ENCODE measurements at regions not wholly inside any gene's neighbourhood (a gene's known extent, or its start where the extent isn't known, plus 50 kb on each side); places are given as distances from the start of the nearest gene placed in this dataset.

- TF ChIP-seq CTCF (conservative IDR thresholded peaks at IDR 0.05; ENCODE audit: low read depth in 2 of 2) (no peak), POLR2AphosphoS5 (IDR thresholded peaks at IDR 0.05; ENCODE audit: low read depth) (no peak), REST (IDR thresholded peaks at IDR 0.05; ENCODE audit: unreplicated experiment) (no peak), EZH2phosphoT487 (IDR thresholded peaks at IDR 0.05; ENCODE audit: unreplicated experiment) (no peak), ZNF114 (CRISPR knock-in tag; IDR thresholded peaks at IDR 0.05) (no peak), STAT1 (IDR thresholded peaks at IDR 0.05; ENCODE audit: unreplicated experiment) (no peak), ETS1 (IDR thresholded peaks at IDR 0.05) (no peak), EZH2 (IDR thresholded peaks at IDR 0.05; ENCODE audit: low read depth, unreplicated experiment) (no peak), CREB1 (CRISPR knock-in tag; IDR thresholded peaks at IDR 0.05; ENCODE audit: low read depth) (no peak), NANOG (IDR thresholded peaks at IDR 0.05; ENCODE audit: borderline replicate concordance) (no peak), JUNB (IDR thresholded peaks at IDR 0.05; ENCODE audit: unreplicated experiment) (no peak), ZNF331 (CRISPR knock-in tag; IDR thresholded peaks at IDR 0.05; ENCODE audit: low read depth) (no peak), ZNF462 (CRISPR knock-in tag; IDR thresholded peaks at IDR 0.05) (no peak)
Measured at GRCh38 chr3:31219131-31219843, 313.4 kb upstream of the STT3B start.
